Subcutaneous abdominal adipose tissue (tissue), 5 donors: ENCODE measurements at regions not wholly inside any gene's neighbourhood (a gene's known extent, or its start where the extent isn't known, plus 50 kb on each side); places are given as distances from the start of the nearest gene placed in this dataset.
"Not testable (repeated sequence)": the region's sequence is repeated elsewhere in the genome, so short reads cannot be mapped to it uniquely, and the experiment has no call there.

Source experiments
- H3K27ac ChIP-seq: one replicate; pipeline ENCODE4 v1.7.0; 2013; ENCODE audit warnings: low read depth, mild to moderate bottlenecking, inconsistent platforms, low read length, moderate library complexity
- H3K27me3 ChIP-seq, 5 donors: one replicate each; pipeline ENCODE4 v1.7.0; 2013; ENCODE audit warnings: low read length in 5 of 5, inconsistent platforms in 1 of 5; ENCODE audit not compliant: control insufficient read depth in 5 of 5, insufficient read depth in 4 of 5
- H3K36me3 ChIP-seq, 5 donors: one replicate each; pipeline ENCODE4 v1.7.0; 2013; ENCODE audit warnings: low read length in 5 of 5; ENCODE audit not compliant: control insufficient read depth in 5 of 5, insufficient read depth in 5 of 5
- H3K4me1 ChIP-seq, 5 donors: one replicate each; pipeline ENCODE4 v1.7.0; 2013; ENCODE audit warnings: low read length in 5 of 5, mild to moderate bottlenecking in 3 of 5, moderate library complexity in 1 of 5; ENCODE audit not compliant: control insufficient read depth in 5 of 5, insufficient read depth in 5 of 5
- H3K4me3 ChIP-seq, 5 donors: one replicate each; pipeline ENCODE4 v1.7.0; 2013; ENCODE audit warnings: low read length in 5 of 5, low read depth in 1 of 5
- H3K9ac ChIP-seq, 5 donors: one replicate each; pipeline ENCODE4 v1.7.0; 2013; ENCODE audit warnings: low read length in 5 of 5, mild to moderate bottlenecking in 4 of 5, moderate library complexity in 3 of 5
- H3K9me3 ChIP-seq, 5 donors: one replicate each; pipeline ENCODE4 v1.7.0; 2013; ENCODE audit warnings: low read length in 5 of 5; ENCODE audit not compliant: control insufficient read depth in 5 of 5
- donor health status: healthy.
- donor health status: healthy.
- donor health status: healthy.
- donor health status: healthy.
- donor health status: healthy.

DNA sequence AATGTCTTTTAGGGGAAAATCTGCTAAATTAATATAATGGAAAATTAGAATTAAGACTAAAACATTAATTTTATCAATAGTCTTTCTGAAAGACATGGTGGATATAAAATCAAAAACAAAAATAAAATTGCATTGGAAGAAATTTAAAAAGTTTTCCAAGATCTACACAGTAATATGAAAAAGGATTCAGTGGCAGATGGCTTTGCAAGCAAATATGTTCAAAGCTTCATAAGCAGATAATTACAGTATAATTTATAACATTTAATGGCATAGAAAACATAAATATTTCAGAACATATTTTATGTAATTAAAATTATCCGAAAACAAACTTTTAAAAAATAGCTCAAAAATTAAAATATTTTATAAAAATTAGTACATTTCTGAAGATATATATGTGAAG lies 512.4 kb upstream of the CYLC2 start:
- no peaks in the 10 kb centered on the region for H3K27me3 ChIP-seq
- no peaks in the 10 kb centered on the region for H3K9me3 ChIP-seq
- H3K4me1 ChIP-seq, result no peaks in the 10 kb centered on the region
- H3K4me3 ChIP-seq, result no peak overlapping the region
- H3K36me3 ChIP-seq, result no peaks in the 10 kb centered on the region
- no peak overlapping the region for H3K9ac ChIP-seq
- H3K27ac ChIP-seq, result no peak overlapping the region

DNA sequence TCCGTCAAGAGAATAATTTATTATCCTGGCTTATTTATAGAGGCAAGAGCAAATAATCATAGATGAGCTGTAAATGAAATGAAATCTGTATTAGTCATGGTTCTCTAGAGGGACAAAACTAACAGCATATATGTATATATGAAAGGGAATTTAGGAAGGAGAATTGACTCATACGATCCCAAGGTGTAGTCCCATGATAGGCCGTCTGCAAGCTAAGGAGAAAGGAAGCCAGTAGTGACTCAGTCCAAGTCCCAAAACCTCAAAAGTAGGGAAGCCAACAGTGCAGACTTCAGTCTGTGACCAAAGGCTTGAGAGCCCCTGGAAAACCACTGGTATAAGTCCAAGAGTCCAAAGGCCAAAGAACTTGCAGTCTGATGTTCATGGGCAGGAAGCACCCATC lies 515.9 kb upstream of the CYLC2 start:
- H3K27ac ChIP-seq, result no peak overlapping the region
- H3K9ac ChIP-seq, result no peak overlapping the region
- no peaks in the 10 kb centered on the region for H3K9me3 ChIP-seq
- no peaks in the 10 kb centered on the region for H3K27me3 ChIP-seq
- H3K36me3 ChIP-seq, result no peaks in the 10 kb centered on the region
- H3K4me3 ChIP-seq, result no peak overlapping the region
- H3K4me1 ChIP-seq, result no peaks in the 10 kb centered on the region

GRCh38 chr9:102474357-102474756 lies 520.8 kb upstream of the CYLC2 start:
- Histone ChIP-seq H3K36me3 (no peaks in the 10 kb centered on the region), H3K4me3 (no peak overlapping the region), H3K27ac (no peak overlapping the region), H3K4me1 (no peaks in the 10 kb centered on the region), H3K27me3 (no peaks in the 10 kb centered on the region), H3K9ac (no peak overlapping the region), H3K9me3 (peaks cover 0 to 6% (median 0%) of the 10 kb centered on the region in 5 donors)

GRCh38 chr9:102469430-102469829 lies 525.7 kb upstream of the CYLC2 start:
- H3K4me3 ChIP-seq, H3K4me1 ChIP-seq, H3K36me3 ChIP-seq, H3K27ac ChIP-seq, H3K9me3 ChIP-seq, H3K27me3 ChIP-seq, H3K9ac ChIP-seq: not testable (repeated sequence)

DNA sequence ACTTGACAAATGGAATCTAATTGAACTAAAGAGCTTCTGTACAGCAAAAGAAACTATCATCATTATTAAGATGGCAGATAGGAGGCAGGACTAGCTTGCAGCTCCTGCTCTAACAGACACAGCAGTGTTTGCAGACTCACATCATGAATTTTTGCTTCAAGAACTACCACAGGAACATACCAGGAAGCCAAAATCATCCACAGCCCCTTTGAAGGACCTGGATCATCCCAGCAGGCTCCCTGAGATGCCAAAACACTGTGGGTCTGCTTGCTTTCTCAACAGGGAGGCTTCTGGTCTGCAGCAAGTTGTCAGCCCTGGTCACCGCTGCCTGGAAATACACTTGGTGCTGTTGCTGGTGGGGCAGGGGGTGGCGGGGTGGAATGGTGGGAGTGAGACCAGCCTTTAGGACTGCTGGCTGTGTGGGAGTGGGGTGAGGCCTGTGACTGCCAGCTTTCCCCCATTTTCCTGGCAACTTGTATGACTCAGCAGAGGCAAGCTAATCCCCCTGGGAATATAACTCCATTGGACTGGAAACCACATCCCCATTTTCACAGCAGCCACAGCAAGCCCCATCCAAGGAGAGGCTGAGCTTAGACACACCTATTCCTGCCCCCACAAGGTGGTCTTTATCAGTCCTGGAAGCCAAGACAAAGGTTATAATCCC lies 533.8 kb upstream of the CYLC2 start:
- Histone ChIP-seq H3K27me3 (no peaks in the 10 kb centered on the region), H3K9ac (no peak overlapping the region), H3K4me3 (no peak overlapping the region), H3K9me3 (no peaks in the 10 kb centered on the region), H3K4me1 (no peaks in the 10 kb centered on the region), H3K36me3 (no peaks in the 10 kb centered on the region), H3K27ac (no peak overlapping the region)

GRCh38 chr9:102459828-102460227 lies 535.3 kb upstream of the CYLC2 start:
- Histone ChIP-seq H3K36me3 (no peaks in the 10 kb centered on the region), H3K9ac (no peak overlapping the region), H3K27ac (no peak overlapping the region), H3K27me3 (no peaks in the 10 kb centered on the region), H3K9me3 (no peaks in the 10 kb centered on the region), H3K4me1 (no peaks in the 10 kb centered on the region), H3K4me3 (no peak overlapping the region)

GRCh38 chr9:102456562-102456961 lies 538.6 kb upstream of the CYLC2 start:
- no peak overlapping the region for H3K9ac ChIP-seq

DNA sequence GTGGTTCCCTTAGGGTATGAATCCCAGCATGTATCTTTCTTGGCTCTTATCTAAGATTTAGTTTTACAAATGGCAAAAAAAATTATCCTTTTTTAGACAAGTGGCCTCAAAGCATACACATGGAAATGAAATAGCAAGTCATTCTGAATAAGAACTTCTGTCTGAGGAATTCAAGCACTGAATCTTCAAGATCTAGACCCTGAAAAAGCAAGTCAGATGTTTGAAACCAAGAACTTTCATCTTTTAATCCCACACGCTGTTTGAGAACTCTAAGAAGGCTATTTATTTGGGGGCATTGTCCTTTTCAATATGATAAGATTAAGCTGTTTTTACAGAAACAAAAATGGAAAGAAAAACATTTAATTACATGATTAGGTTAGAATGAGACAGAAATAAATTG lies 549.2 kb upstream of the CYLC2 start:
- H3K36me3 ChIP-seq, result no peaks in the 10 kb centered on the region
- peaks cover 0 to 7% (median 3%) of the 10 kb centered on the region in 5 donors for H3K9me3 ChIP-seq
- H3K4me3 ChIP-seq, result no peak overlapping the region
- H3K27me3 ChIP-seq, result no peaks in the 10 kb centered on the region
- no peak overlapping the region for H3K27ac ChIP-seq
- H3K4me1 ChIP-seq, result no peaks in the 10 kb centered on the region
- H3K9ac ChIP-seq, result no peak overlapping the region

More at GRCh38 chr9:102456562-102456961, 538.6 kb upstream of the CYLC2 start:
- Histone ChIP-seq H3K27ac (no peak overlapping the region), H3K9me3 (no peaks in the 10 kb centered on the region), H3K4me3 (no peak overlapping the region), H3K27me3 (no peaks in the 10 kb centered on the region), H3K36me3 (no peaks in the 10 kb centered on the region), H3K4me1 (no peaks in the 10 kb centered on the region)

- no peak overlapping the region for H3K4me3 ChIP-seq
- no peaks in the 10 kb centered on the region for H3K36me3 ChIP-seq
- H3K9me3 ChIP-seq, result peaks cover 0 to 7% (median 3%) of the 10 kb centered on the region in 5 donors
- no peaks in the 10 kb centered on the region for H3K4me1 ChIP-seq
- H3K27ac ChIP-seq, result no peak overlapping the region
- no peaks in the 10 kb centered on the region for H3K27me3 ChIP-seq
- H3K9ac ChIP-seq, result no peak overlapping the region
Observed at GRCh38 chr9:102445181-102445747, 549.9 kb upstream of the CYLC2 start.

DNA sequence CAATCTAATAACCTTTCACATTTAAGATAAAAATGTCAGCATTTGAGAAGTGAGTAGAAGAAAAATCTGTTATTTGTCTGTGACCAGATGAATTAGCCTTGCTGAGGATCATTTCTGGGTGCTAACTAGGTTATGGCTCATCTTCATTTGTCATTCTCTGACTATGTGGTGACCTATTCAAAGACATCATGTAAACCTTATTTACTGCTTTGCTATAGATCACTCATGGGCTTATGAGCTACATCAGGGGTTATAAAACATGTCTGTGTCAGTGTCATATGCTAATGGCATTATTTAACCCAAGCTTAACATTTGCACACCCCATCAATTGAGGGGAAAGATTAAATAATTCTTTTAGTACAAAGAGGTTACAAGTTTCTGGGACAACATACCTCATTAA lies 555.5 kb upstream of the CYLC2 start:
- Histone ChIP-seq H3K9ac (no peak overlapping the region), H3K27ac (no peak overlapping the region), H3K9me3 (no peaks in the 10 kb centered on the region), H3K27me3 (no peaks in the 10 kb centered on the region), H3K4me3 (no peak overlapping the region), H3K4me1 (no peaks in the 10 kb centered on the region), H3K36me3 (no peaks in the 10 kb centered on the region)
